HG03342 (cell line): ENCODE measurements at regions not wholly inside any gene's neighbourhood (a gene's known extent, or its start where the extent isn't known, plus 50 kb on each side); places are given as distances from the start of the nearest gene placed in this dataset.

Experiments
- ATAC-seq: cut with Tn5 transposase; IDR thresholded peaks from one replicate; pipeline ENCODE4 v1.9.1; 2021; ENCODE audit warnings: mild to moderate bottlenecking, moderate library complexity; ENCODE audit not compliant: unreplicated experiment

DNA sequence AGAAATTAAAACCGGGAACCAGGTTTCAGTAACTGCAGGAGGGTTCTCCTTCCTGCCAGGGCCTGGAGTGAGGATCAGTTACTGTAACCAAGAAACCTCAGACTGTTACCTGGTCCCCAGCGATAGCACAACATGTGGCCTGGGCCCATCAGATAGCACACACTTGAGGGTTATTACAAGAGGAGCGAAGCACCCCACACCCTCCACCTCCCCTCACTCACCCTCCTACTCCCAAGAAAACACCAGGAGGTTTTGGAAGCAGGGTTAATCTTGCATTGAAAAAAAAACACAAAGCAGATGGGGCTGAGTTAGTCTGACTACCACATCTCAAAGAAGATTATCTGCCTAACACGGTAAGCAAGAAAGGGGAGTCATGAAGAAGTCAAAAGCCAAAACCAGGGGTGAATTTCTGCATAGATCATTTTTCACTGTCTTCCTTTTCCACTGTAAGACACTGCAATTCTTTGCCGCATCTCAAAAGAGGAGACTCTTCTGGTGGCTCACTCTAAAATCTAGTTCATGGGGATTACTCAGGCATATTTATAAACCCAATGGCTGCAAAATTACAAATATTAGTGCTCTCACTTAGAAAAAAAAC is 75.9 kb upstream of the DOCK9 start:
- ATAC-seq: no peak

GRCh38 chr13:99055281-99055680 is 77.4 kb upstream of the DOCK9 start:
- ATAC-seq: no peak

GRCh38 chr13:99055735-99056134 is 77.9 kb upstream of the DOCK9 start:
- ATAC-seq: no peak

GRCh38 chr13:99056381-99057014 is 78.6 kb upstream of the DOCK9 start:
- ATAC-seq: no peak

DNA sequence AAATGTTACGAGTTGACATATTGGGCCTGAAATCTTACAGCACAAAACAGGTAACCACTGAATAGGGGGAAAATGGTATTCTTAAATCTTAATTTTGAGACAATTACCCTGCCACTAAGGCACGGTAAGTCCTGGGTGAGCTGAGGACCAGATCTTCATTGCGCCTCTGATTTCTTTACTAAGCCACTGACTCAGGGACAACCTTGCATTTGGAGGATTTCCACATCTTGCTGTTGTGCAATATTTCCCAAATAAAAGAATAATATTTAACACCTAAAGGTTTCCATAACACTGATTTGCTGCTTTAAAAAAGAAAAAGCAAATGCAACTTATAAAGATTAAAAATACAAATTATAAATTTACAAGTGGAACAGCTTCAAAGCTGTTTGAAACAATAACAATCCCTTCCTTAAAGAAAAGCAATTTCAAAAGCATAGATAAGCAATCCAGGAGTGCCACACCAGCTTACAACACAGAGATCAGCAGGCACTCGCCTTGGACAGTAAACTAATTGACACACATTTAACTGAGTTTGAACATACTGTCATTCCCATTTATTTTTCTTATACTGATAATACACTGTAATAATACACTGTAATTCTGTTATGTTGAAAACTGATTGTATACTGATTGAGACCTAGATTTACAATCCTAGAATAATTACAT is 79.6 kb upstream of the DOCK9 start:
- no peak for ATAC-seq

DNA sequence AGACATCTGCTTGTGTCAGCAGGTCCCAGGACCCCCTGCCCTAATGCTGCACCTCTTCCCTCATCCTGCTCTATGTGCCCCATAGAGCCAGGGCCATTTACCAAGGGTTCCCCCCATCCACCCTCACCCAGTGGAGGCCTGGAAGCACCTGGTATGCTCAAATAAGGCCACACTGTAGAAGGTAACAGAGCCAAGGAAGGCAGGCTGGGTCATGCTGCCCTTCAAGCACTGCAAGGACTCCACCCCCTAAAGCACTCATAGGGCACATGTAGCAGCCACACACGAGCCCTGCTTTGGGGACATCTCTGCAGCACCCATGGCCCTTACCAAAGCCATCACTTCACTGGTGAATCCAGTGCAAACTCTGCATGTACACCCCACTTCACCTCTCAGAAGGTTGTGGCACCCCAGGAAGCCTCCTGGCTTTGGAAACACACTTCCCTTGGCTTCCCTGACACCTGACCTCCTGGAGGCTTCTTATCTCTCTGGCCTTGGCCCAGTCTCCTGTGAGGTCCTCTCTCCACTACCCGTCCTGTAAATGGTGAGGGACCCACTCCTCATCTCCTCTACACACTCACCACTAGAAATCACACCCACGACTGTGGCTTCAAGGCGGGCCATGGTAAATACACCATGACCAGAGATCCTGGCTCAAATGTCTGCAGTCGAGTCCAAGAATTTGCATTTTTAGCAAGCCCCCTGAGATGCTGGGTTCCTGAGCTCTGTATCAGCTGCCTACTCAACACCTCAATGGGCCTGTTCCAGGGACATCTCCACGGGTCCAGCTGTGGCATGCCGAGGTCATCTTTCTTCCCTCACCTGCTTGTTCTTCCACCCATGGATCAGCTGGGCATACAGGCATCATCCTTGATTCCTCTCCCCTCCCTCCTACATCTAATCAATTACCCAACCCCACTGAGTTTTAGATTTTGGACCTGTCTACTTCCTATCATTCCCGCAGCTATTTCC is 80.9 kb upstream of the DOCK9 start:
- no peak for ATAC-seq

GRCh38 chr13:99059498-99060075 is 81.7 kb upstream of the DOCK9 start:
- ATAC-seq: no peak

DNA sequence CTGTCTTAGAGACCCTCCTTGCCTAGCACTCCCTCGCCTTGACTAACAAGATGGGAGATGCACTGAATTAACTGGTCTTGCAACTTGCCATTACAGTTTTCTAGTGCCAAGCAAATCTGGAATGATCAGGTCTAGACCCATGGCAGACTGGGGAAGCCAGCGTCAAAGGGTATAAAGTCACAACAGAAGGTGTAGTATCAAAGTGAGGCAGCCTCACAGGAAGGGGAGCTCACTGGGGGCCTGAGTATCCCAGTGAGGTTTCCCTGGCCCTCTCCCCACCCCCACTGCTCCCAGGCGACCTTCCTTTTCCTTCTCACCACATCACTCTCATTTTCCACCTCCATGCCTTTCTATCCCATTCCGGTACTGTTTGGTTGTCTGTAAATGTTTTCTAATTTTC is 83.5 kb upstream of the DOCK9 start:
- ATAC-seq: no peak

- ATAC-seq: no peak
Measured at GRCh38 chr13:99062593-99062992, 84.7 kb upstream of the DOCK9 start.

- ATAC-seq: no peak
Measured at GRCh38 chr13:99063178-99063577, 85.3 kb upstream of the DOCK9 start.

- ATAC-seq: peak; percentile 60
Measured at GRCh38 chr13:99063952-99064351, 86.1 kb upstream of the DOCK9 start.

DNA sequence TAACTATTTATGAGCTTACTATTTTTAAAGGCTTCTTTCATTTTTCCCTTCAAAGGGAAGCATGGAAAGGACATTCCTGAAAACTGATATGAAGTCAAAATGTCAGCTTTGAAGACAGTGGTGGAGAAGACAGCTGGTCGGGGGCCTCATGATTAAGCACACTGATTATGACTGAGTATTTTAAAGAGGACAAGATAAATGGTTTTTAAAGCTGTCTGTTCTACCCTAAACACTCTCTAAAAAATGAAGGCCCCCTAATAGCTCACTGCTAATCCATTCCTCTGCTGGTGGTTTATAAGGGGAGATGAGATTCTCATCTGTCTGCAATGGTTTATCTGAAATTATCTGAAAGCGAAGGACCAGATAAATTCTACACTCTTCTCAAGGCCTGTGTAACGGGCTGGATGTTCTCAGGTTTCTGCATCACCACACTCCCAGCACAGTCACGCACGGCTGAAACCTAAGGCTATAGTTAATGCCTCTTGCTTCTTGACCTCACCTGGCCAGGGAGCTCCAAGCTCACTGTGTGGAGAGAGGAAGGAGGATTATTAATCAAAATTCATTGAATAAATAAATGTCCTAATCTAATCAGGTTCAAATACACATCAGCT is 86.9 kb upstream of the DOCK9 start:
- ATAC-seq: no peak

DNA sequence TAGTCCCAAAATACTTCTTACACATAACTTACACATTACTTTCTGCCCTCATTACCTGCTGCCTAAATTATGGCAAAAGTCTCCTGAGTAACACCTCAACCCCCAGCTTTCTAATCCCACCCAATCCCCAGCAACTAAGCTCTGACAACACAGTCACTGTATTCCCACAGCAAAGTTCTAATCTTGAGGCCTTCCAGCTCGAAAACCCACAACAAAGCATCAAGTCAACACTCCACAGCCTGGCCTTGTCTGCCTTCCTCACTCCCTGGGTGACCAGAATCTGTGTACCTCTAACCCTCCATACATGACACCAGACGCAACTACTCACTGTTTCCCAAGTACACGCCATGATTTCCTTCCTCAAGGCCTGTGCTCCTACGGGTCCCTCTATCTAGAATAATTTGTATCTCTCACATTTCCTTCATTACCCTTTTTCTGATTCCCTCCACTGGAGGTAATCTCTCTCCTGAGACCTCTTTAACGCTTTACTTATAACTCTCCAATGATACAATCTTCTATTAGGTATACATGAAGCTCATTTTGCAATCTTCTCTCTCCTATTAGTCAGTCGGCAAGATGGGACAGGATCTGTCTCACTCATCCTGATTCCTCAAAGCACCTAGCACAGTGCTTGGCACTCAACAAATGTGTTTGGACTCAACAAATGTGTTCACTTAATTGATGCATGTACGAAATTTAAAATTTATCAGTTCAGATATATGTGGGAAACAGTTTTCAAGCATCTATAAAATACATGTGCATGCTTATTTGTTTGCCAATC is 87.6 kb upstream of the DOCK9 start:
- no peak for ATAC-seq

- ATAC-seq: no peak
Measured at GRCh38 chr13:99066219-99066618, 88.4 kb upstream of the DOCK9 start.

DNA sequence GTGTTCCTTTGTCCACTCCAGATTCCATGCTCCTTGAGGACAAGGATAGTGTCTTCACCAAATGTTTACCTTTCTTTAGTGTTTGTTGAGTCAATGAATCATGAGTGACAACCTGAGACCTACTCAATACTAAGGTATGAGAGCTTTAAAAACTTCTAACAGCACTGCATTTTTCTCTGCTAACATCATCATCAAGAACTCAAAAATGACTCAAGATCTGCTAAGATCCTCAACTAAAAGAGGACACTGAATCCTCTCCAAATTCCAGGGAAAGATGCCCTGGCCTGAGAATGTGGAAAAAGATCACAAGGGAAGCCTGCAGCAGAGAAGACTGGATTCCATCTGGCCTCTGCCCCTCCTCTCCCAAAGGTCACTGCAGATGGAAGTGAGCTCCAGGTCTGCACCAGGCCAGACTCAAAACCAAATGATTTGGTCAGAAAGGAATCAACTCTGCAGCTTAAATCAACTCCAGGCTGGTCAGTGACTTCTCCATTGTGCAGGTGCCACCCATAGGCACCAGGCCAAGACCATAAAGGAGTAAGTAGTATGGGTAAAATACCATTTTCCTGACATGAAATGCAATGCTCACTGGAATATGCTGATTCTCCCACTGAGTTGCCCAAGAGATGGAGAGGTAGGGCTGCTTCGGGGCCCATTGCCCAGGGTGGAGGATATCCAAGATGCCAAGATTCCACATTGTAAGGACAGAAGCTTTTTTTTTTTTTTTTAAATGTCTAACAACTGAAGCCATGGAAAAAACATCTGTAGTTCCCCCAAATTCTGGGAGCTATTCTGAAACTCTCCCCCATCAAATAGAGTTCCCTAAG is 89.5 kb upstream of the DOCK9 start:
- no peak for ATAC-seq

- no peak for ATAC-seq
Measured at GRCh38 chr13:99071211-99071610, 93.3 kb upstream of the DOCK9 start.

DNA sequence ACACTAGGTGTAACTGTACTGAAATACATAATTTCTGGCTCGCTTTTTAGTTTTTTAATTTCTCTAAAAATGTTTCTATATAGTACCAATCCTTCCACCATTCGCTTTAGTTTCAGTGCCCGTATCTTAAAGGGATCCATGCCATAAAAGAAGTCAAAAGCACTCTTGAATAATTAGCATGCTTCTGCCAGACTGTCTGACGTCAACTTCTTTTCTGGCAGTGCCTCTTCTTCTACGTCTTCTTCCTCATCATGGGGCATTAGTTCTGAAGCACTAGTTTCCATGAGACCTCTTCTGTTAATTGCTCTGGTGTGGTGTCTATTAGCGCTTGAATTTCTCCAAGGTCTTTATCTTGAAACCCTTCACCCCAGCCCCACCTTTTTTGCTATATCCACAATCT is 93.8 kb upstream of the DOCK9 start:
- ATAC-seq: no peak

DNA sequence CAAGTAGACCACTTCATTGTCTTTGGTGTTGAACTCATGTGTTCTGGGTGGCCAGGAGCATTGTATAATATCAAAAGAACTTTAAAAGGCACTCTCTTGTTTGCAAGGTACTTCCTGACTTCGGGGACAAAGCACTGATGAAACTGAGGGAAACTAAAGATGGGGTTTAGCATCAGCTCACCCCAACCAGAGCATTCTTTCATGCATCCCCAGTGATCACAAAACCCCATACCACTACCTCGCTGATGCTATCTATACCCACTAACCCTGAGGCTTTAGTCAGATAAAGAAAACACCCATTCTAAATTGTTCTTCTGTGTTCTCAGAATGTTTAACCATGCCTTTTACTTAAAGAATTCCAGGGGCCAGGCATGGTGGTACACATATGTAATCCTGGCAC is 94.5 kb upstream of the DOCK9 start:
- no peak for ATAC-seq

- ATAC-seq: no peak
Measured at GRCh38 chr13:99072941-99073340, 95.1 kb upstream of the DOCK9 start.
